OCI-LY3 (cell line): ENCODE measurements at regions not wholly inside any gene's neighbourhood (a gene's known extent, or its start where the extent isn't known, plus 50 kb on each side); places are given as distances from the start of the nearest gene placed in this dataset.

ENCODE experiments used
- H2AFZ ChIP-seq: fragments of 200-600, 300-600 bp; shearing (Covaris generic); 2 replicates; pipeline ENCODE4 v1.6.0; 2014; ENCODE audit warnings: antibody characterized with exemption, low read depth, low read length
- H3K27ac ChIP-seq: fragments of 200-600, 300-600 bp; sonication (generic); 2 replicates; pipeline ENCODE4 v1.5.1; 2014; ENCODE audit warnings: mild to moderate bottlenecking, low read length, moderate library complexity, mixed read lengths
- H3K27me3 ChIP-seq: fragments of 200-600, 300-600 bp; sonication (generic); 2 replicates; pipeline ENCODE4 v1.6.1; 2014; ENCODE audit warnings: low read depth, low read length, mixed read lengths
- H3K36me3 ChIP-seq: fragments of 200-600, 300-600 bp; sonication (generic); replicated peaks from 2 replicates; pipeline ENCODE3; 2014; ENCODE audit warnings: low read depth, low read length, mixed read lengths
- H3K4me1 ChIP-seq: fragments of 300-600, 200-600 bp; sonication (generic); 2 replicates; pipeline ENCODE4 v1.6.1; 2014; ENCODE audit warnings: low read length, mixed read lengths
- H3K4me2 ChIP-seq: fragments of 200-600, 300-600 bp; sonication (generic); 2 replicates; pipeline ENCODE4 v1.6.1; 2014; ENCODE audit warnings: low read length, mixed read lengths
- H3K4me3 ChIP-seq: fragments of 300-600, 200-600 bp; sonication (generic); 2 replicates; pipeline ENCODE4 v1.5.1; 2014; ENCODE audit warnings: antibody characterized with exemption, mild to moderate bottlenecking, low read length, moderate library complexity
- H3K79me2 ChIP-seq: fragments of 300-600, 200-600 bp; shearing (Covaris generic); 2 replicates; pipeline ENCODE4 v1.6.1; 2014; ENCODE audit warnings: mild to moderate bottlenecking, low read length, mixed read lengths
- H3K9ac ChIP-seq: fragments of 300-600, 200-600 bp; shearing (Covaris generic); 2 replicates; pipeline ENCODE4 v1.6.0; 2014; ENCODE audit warnings: mild to moderate bottlenecking, low read length, moderate library complexity
- H3K9me3 ChIP-seq: fragments of 200-600, 300-600 bp; shearing (Covaris generic); 2 replicates; pipeline ENCODE4 v1.6.1; 2014; ENCODE audit warnings: low read length, mixed read lengths; ENCODE audit not compliant: insufficient read depth
- H4K20me1 ChIP-seq: fragments of 200-600, 300-600 bp; sonication (generic); 2 replicates; pipeline ENCODE4 v1.6.1; 2016; ENCODE audit warnings: low read length, mixed read lengths; ENCODE audit not compliant: insufficient read depth
- EZH2phosphoT487 ChIP-seq: fragments of 200-600 bp; shearing (Covaris generic); IDR thresholded peaks from 2 replicates; pipeline ENCODE4 v1.6.1; 2018; ENCODE audit warnings: antibody characterized with exemption, mixed run types, low read depth
- TF ChIP-seq, protein P1 (sequence below): fragments of 200-600, 300-600 bp; sonication (generic); IDR thresholded peaks from 2 replicates; pipeline ENCODE4 v1.5.1; 2014; ENCODE audit warnings: antibody characterized with exemption, low read length, low read depth

DNA sequence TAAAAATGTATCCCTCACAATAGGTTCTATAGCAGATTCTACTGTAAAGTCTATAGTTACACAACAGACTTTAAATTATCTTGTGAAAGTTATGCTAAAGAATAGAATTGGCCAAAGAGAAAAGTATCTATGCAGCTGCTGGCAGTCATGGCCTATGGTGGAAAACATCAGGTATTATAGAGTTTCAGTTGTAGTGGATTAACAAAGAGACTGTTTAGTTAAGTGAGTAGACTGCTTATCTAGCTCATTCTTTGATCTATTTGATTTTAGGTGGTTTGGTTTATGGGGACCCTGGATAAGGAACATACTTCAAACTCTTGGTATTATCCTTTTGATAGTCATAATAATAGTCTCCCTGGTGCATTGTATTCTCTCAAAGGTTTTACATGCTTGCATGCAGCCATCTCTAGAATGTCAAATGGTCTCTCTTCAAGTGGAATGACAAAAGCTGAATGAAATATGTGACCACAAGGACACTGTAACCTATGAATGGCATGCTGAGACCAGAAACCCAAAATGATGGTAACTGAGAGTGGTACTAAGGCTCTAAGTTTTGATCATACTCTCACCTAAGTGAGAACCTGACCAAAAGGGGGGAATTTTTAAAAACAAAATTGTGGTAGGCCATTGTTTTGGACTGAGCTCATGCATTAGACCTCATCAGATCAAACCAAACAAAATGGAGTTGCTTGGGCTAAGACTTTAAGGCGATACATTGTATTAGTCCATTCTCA, 54.9 kb upstream of the NAMPT start:
- Histone ChIP-seq H3K4me3 (no peak overlapping the region), H3K79me2 (no peaks in the 10 kb centered on the region), H3K4me2 (no peak overlapping the region), H3K27me3 (peaks cover 5% of the 10 kb centered on the region; the same call in 1 of the 2 replicates), H2AFZ (no peak overlapping the region), H3K9ac (no peak overlapping the region), H4K20me1 (no peaks in the 10 kb centered on the region), H3K4me1 (peaks cover 4% of the 10 kb centered on the region), H3K27ac (no peak overlapping the region), H3K36me3 (peaks cover 3% of the 10 kb centered on the region), H3K9me3 (peaks cover 4% of the 10 kb centered on the region; the same call in 1 of the 2 replicates)
- TF ChIP-seq, protein P1, sequence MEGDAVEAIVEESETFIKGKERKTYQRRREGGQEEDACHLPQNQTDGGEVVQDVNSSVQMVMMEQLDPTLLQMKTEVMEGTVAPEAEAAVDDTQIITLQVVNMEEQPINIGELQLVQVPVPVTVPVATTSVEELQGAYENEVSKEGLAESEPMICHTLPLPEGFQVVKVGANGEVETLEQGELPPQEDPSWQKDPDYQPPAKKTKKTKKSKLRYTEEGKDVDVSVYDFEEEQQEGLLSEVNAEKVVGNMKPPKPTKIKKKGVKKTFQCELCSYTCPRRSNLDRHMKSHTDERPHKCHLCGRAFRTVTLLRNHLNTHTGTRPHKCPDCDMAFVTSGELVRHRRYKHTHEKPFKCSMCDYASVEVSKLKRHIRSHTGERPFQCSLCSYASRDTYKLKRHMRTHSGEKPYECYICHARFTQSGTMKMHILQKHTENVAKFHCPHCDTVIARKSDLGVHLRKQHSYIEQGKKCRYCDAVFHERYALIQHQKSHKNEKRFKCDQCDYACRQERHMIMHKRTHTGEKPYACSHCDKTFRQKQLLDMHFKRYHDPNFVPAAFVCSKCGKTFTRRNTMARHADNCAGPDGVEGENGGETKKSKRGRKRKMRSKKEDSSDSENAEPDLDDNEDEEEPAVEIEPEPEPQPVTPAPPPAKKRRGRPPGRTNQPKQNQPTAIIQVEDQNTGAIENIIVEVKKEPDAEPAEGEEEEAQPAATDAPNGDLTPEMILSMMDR = no peak

DNA sequence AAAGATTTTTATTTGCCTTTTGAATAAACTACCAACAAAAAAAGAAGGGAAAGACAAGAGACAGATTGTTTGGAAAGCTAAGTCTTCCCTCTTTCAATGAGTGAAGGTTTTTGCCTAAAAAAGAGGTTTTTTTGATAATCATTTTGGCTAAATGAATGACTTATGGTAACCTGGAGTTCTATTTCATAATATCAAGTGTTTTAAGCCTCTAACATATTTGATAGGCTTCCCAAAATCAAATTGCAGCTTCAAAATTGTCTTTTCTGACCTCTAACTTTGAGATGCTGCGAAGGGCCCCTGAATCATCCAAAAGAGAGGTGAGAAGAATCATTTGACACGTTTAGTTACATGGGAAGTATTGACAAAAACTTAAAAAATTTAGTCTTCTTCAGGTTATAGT, 53.0 kb upstream of the NAMPT start:
- H3K4me3 ChIP-seq = no peak overlapping the region
- no peak overlapping the region for H3K27ac ChIP-seq
- no peak overlapping the region for H3K9ac ChIP-seq
- H3K4me2 ChIP-seq = no peak overlapping the region
- H3K9me3 ChIP-seq = peaks cover 4% of the 10 kb centered on the region; the same call in 1 of the 2 replicates
- no peaks in the 10 kb centered on the region for H3K36me3 ChIP-seq
- H3K27me3 ChIP-seq = no peaks in the 10 kb centered on the region
- TF ChIP-seq EZH2phosphoT487 = no peak
- TF ChIP-seq, protein P1 = no peak
- H3K4me1 ChIP-seq = no peaks in the 10 kb centered on the region
- no peaks in the 10 kb centered on the region for H3K79me2 ChIP-seq
- H2AFZ ChIP-seq = no peak overlapping the region
- H4K20me1 ChIP-seq = no peaks in the 10 kb centered on the region

DNA sequence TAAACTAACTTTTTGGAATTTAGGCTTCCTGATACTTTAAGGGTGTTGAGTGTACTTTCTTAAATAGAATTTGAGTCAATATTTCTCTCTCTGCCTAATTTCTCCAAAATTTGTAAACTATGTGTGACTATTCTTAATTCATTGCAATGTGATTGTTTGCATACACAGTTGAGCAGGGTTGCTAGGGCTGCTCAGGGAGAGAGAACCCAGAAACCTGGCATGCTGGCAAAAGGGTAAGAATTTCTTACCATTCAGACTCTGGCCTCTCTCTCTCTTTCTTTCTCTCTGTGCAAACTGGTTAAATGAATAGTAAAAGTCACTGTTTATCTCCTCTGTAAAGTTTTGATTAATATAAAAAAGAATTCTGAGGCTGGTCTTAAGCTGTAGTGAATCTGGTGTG, 51.0 kb upstream of the NAMPT start:
- no peak overlapping the region for H3K4me2 ChIP-seq
- H3K4me1 ChIP-seq = no peaks in the 10 kb centered on the region
- H3K9me3 ChIP-seq = no peaks in the 10 kb centered on the region
- no peak overlapping the region for H2AFZ ChIP-seq
- H4K20me1 ChIP-seq = no peaks in the 10 kb centered on the region
- no peak overlapping the region for H3K9ac ChIP-seq
- H3K36me3 ChIP-seq = no peaks in the 10 kb centered on the region
- H3K79me2 ChIP-seq = no peaks in the 10 kb centered on the region
- H3K27me3 ChIP-seq = no peaks in the 10 kb centered on the region
- no peak overlapping the region for H3K4me3 ChIP-seq
- no peak overlapping the region for H3K27ac ChIP-seq
- no peak for TF ChIP-seq EZH2phosphoT487
- TF ChIP-seq, protein P1 = no peak
